Bone marrow (tissue), 2 donors: ENCODE measurements at regions not wholly inside any gene's neighbourhood (a gene's known extent, or its start where the extent isn't known, plus 50 kb on each side); places are given as distances from the start of the nearest gene placed in this dataset.

Source experiments
- DNase-seq, 2 donors: peaks; one replicate each; lab custom pipeline; 2025; lab: John Stamatoyannopoulos, UW

- no peak for DNase-seq
Observed at GRCh38 chr2:57515366-57515765, 531.2 kb upstream of the VRK2 start.

GRCh38 chr2:57516698-57517340, 529.8 kb upstream of the VRK2 start:
- peak in 1 of 2 donors; percentile 49 for DNase-seq

- no peak for DNase-seq
Observed at GRCh38 chr2:57523304-57523703, 523.3 kb upstream of the VRK2 start.

DNA sequence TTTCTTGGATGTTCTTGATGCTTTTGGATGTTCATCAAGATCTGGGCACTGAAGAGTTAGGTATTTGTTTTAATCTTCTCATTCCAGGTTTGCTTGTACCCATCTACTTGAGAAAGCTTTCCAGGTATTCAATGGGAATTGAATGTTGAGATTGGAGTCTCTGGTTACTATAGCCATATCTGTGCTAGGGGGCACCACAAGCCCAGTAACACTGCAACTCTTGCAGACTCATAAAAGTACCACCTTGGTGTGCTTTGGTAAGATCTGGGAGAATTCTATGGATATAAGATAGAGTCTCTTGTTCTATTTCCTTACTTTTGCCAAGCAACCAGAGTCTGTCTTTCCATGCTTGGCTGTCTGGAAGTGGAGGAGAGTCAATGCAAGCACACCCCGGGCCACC, 518.9 kb upstream of the VRK2 start:
- no peak for DNase-seq

DNA sequence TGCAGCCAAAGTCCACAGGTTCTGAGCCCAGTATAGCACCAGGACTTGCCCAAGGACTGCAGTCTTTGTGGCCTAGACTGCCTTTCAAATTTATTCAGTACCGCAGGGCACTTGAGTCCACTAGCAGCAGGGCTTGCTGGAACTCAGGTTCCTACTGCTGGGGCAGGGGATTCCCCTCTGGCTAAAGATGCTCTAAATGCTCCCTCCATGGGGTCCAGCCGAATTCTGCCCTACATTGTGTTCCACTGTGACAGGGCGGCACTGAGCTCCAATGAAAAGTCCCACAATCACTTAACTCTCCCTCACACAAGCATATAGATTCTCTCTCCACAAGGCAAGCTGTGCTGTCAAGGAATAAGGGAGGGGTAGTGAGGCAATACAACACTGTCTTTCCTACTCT, 518.1 kb upstream of the VRK2 start:
- DNase-seq, result no peak

DNA sequence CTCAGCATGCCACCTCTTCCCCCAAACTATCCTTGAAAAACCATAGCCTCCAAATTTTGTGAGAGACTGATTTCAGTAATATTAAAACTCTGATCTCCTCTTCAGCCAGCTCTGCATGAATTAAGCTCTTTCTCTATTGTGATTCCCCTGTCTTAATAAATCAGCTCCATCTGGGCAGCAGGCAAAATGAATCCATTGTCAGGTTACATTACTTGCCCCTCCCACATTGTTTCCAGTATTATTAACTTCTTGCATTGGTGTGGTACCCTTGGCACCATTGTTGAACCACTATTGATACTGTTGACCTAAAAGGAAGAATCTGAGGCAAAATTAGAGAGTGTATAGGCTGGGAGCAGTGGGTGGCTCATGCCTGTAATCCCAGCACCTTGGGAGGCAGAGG, 512.2 kb upstream of the VRK2 start:
- DNase-seq, result no peak

GRCh38 chr2:57536535-57537231, 509.9 kb upstream of the VRK2 start:
- no peak for DNase-seq

DNA sequence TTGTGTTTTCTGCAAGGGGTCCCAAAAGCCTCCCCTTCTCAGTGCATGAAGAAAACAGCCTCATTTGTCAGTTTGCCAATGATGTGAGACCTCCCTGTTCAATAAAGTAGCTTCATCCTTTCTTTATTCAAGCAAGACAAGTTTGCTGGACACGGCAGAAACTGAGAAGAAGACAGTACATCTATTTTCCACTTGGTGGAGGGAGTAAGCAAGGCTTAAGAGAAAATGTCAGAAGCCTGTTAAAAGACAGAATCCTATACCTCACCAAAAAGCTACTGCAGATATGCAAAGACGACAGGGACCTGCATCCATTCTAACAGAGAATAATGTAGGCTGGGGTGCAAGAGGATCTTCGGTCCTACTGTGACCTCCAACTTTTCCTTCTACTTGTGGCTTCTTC, 506.8 kb upstream of the VRK2 start:
- DNase-seq, result no peak

- DNase-seq, result no peak
Observed at GRCh38 chr2:57542081-57542480, 504.5 kb upstream of the VRK2 start.

- DNase-seq, result no peak
Observed at GRCh38 chr2:57543211-57543610, 503.4 kb upstream of the VRK2 start.

- DNase-seq, result no peak
Observed at GRCh38 chr2:57544624-57545023, 502.0 kb upstream of the VRK2 start.

- DNase-seq, result no peak
Observed at GRCh38 chr2:57546478-57546877, 500.1 kb upstream of the VRK2 start.

DNA sequence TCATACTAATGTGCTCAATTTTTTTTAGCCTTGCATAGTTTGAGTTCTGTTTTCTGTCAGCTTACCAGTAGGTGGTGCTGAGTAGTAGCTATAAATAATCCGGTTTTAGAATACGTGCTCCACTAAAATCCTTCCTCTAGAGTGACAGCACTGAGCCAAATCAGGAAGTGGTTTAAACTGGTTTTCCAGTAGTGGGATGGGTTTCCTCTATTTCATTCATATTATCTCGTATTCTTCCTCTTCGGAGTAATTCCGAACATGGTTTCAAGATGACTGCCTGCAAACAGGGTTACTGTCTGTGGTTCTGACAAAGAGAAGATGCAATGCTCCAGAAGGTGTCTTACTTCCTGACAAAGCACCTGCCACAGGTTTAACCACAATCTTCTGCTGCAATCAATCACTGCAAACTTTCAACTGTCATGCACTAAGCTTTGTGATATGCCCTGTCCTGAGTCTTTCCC, 496.9 kb upstream of the VRK2 start:
- DNase-seq, result peak in 1 of 2 donors; percentile 40

DNA sequence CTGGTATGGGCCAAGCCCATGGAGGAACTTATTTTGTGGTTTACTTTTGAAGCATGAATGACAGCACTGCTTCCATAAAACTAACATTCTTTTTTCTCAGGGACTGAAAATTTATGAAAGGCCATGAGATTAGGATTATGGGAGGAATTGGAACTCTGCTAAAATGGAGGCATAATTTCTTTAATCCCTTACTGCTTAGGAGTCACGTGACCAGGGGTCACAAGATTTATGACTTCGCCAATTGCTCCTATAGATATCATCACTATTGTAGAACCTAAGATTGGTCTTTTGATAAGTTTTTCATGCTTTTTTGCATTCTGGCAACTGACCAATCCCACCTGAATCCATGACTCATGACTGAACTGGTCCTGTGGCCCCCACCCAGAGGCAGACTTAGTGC, 495.7 kb upstream of the VRK2 start:
- no peak for DNase-seq

DNA sequence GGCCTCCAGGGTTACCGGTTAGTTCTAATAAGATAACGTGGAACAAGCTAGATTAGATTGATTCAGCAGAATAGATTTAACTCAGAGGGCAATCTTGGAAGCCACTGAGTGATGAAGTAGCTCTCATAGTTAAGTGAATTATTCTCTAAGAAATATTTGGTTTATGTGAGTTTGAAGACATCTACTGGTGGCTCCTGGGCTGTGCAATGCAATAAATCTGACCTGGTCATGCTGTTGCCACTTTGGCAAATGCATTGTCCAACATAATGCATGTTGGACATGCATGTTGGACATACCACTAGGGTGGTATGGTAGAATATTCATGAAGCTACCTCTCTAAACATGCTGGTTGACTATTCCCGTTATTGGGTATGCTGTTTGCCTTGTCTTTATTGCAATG, 493.7 kb upstream of the VRK2 start:
- DNase-seq, result no peak

GRCh38 chr2:57554348-57554747, 492.3 kb upstream of the VRK2 start:
- DNase-seq, result no peak

- DNase-seq, result no peak
Observed at GRCh38 chr2:57558312-57558711, 488.3 kb upstream of the VRK2 start.

DNA sequence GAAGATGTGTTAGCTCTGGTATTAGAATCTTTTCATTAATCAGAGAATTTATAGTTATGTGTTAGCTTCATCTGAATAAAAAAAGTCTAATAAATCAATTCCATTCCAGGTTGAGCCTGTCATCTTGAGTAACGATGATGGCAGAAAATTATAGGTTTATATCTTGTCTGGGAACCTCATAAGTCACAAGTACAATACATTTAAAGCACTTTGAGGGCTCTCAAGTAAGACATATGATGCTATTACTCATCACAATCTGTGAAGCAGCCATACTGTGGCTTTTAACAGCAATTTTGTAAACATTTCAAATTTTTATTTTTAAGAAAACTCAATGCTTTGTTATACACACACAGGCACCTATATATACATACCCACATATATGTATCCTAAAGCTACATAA, 484.1 kb upstream of the VRK2 start:
- DNase-seq, result no peak

DNA sequence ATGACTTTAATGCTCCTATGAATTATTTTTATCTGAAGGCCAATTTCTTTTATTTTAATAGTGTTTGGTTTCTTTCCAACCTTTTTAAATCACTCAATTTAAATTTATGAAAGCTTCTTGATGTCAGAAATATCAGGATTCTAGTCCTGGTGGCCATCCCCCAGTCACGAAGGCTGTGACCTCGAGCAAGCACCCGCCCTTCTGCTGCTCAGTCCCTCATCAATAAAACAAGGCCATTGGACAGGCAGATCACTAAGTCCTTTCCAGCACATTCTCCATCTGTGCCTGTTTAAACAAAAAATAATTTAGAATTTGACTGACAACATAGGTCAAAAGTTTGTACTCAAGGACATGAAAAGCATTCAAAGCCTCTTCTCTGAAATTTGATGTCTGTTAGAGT, 483.6 kb upstream of the VRK2 start:
- DNase-seq, result no peak

DNA sequence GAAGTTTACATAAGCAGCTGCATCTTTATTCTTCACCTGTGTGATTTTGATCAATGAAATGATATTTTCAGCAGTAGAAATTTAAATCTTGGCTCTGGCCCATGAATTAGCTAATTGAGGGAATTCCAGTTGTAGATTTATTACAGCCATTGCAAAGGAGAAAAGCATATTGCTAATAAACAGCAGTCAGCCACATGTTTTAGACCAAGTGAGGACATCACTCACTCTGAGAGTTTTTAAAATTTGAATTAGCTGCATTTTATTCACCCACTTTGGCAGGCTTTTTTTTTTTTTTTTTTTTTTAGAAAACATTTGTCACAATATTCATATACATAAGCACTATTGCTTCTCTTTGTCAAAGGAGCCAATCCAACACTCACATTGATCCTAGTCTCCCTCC, 479.4 kb upstream of the VRK2 start:
- DNase-seq, result no peak

- no peak for DNase-seq
Observed at GRCh38 chr2:57569396-57569795, 477.2 kb upstream of the VRK2 start.

- no peak for DNase-seq
Observed at GRCh38 chr2:57570961-57571360, 475.6 kb upstream of the VRK2 start.

DNA sequence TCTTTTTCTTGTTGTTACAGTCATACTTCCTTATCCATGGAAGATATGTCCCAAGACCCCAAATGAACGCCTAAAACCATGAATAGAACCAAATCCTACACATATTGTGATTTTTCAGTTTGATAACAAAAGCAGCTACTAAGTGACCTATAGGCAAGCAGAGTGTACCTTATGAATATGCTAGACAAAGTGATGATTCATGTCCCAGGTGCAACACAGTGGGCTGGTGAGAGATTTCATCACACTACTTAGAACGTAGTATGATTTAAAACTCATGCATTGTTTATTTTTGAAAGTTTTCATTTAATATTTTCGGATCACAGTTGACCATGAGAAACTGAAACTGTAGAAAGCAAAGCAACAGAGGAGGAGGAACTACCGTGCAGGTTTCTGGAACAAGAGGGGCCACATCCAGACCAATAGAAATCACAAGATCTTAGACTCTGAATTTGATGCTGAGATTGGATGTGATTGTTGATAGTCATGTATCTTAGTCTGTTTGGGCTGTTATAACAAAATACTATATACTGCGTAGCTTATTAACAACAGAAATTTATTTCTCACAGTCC, 470.8 kb upstream of the VRK2 start:
- DNase-seq, result no peak

- DNase-seq, result no peak
Observed at GRCh38 chr2:57576983-57577382, 469.6 kb upstream of the VRK2 start.
